HT1080 (cell line): ENCODE measurements at regions not wholly inside any gene's neighbourhood (a gene's known extent, or its start where the extent isn't known, plus 50 kb on each side); places are given as distances from the start of the nearest gene placed in this dataset. TPM values are rescaled to one million over a fixed set of nuclear protein-coding genes. Genes with fewer than 3 reads are reported as not detected.

Experiments used
- small RNA-seq: library from RNA; depleted of rRNA; stranded (forward); fragments of <200 nt; gene quantifications from one replicate; pipeline ENCODE3, GENCODE V24; 2014

Small RNA genes lying in the stretch of these regions (small RNA-seq; reads per million reads assigned to genes)
- gene RF00322 (not detected), gene RNU6-649P (not detected)
